ENCODE measurements at regions not wholly inside any gene's neighbourhood (a gene's known extent, or its start where the extent isn't known, plus 50 kb on each side); places are given as distances from the start of the nearest gene placed in this dataset.
"Not testable (repeated sequence)": the region's sequence is repeated elsewhere in the genome, so short reads cannot be mapped to it uniquely, and the experiment has no call there.

DNA sequence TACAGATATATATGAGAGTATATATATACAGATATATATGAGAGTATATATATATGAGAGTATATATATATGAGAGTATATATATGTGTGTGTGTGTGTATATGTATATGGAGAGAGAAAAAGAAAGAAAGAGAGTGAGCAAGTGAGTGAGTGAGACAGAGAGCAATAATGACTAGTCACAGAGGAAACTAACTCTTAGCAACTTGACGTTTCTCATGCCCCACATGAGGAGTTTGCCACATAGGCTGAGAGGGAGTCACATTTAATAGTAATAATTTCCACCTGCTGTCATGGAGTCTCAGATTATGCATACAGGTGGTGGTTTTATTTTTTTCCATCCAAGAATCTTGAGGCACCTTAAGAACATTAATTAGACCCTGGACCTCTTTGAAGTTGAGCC lies 199.9 kb downstream of the GATA3 start:
- TF ChIP-seq GATA1 (IDR thresholded peaks at IDR 0.05; ENCODE audit: low read depth, low read length) (no peak), POLR2A (IDR thresholded peaks at IDR 0.05; ENCODE audit: low read length) (no peak)
- DNase-seq: no peak

DNA sequence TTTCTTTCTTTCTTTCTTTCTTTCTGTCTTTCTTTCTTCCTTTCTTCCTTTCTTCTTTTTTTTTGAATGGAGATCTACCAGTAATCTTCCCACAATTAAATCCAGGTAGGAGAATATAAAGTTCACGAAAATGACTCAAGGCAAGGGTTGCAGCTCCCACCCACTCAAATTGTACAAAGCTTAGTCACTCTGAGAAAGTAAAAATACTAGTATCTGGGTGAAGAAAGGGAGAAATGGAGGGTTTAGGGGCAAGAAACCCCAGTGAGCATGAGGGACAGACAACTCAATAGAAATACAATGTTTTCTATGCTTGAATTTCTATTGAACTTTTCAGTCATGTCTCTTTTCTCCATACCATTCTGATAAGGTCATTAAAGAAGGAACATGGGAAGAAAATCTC lies 200.8 kb downstream of the GATA3 start:
- no peak for DNase-seq
- TF ChIP-seq POLR2A (IDR thresholded peaks at IDR 0.05; ENCODE audit: low read length) (no peak), GATA1 (IDR thresholded peaks at IDR 0.05; ENCODE audit: low read depth, low read length) (no peak)

- DNase-seq: no peak
- no peak for TF ChIP-seq POLR2A (IDR thresholded peaks at IDR 0.05; ENCODE audit: low read length)
- no peak for TF ChIP-seq GATA1 (IDR thresholded peaks at IDR 0.05; ENCODE audit: low read depth, low read length)
These were observed 206.2 kb downstream of the GATA3 start for GRCh38 chr10:8260645-8261044.

GRCh38 chr10:8262317-8262716 lies 207.8 kb downstream of the GATA3 start:
- TF ChIP-seq POLR2A (IDR thresholded peaks at IDR 0.05; ENCODE audit: low read length) (no peak), GATA1 (IDR thresholded peaks at IDR 0.05; ENCODE audit: low read depth, low read length) (no peak)
- no peak for DNase-seq

- no peak for TF ChIP-seq GATA1 (IDR thresholded peaks at IDR 0.05; ENCODE audit: low read depth, low read length)
- TF ChIP-seq POLR2A (IDR thresholded peaks at IDR 0.05; ENCODE audit: low read length): no peak
- DNase-seq: no peak
These were observed 215.5 kb downstream of the GATA3 start for GRCh38 chr10:8269976-8270375.

DNA sequence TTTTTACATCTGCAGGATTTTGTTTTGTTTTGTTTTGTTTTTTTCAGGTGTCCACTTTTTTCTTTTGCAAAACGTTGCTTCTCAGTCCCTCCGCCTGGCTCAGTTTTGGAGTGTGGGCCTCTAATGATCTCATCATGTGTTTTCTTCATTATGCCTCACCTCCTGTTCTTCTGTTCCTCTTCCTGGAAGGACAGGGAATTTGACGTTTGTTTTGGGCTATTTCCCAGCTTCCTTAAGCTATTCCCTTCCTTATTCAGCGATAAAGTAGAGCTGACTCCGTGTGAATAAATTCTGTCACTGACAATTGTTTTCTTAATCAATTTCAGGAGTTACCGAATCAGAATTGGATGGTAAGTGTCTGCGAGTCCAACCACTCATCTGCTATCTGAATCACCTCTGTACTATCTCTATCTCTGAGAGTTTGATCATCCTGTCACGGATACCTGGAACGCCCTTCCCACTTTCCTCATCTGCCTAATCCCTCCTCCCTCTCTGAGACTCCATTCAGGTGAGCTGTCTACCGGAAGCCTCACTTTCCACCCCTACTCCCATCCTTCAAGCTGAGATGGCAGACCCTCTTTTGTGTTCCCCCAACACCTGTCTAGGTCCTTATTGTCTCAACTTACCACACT lies 218.4 kb downstream of the GATA3 start:
- no peak for TF ChIP-seq GATA1 (IDR thresholded peaks at IDR 0.05; ENCODE audit: low read depth, low read length)
- no peak for TF ChIP-seq POLR2A (IDR thresholded peaks at IDR 0.05; ENCODE audit: low read length)
- no peak for DNase-seq

- no peak for DNase-seq
- no peak for TF ChIP-seq GATA1 (IDR thresholded peaks at IDR 0.05; ENCODE audit: low read depth, low read length)
- no peak for TF ChIP-seq POLR2A (IDR thresholded peaks at IDR 0.05; ENCODE audit: low read length)
These were observed 219.3 kb downstream of the GATA3 start for GRCh38 chr10:8273749-8274148.

GRCh38 chr10:8275911-8276310 lies 221.4 kb downstream of the GATA3 start:
- no peak for TF ChIP-seq POLR2A (IDR thresholded peaks at IDR 0.05; ENCODE audit: low read length)
- TF ChIP-seq GATA1 (IDR thresholded peaks at IDR 0.05; ENCODE audit: low read depth, low read length): no peak
- DNase-seq: no peak

DNA sequence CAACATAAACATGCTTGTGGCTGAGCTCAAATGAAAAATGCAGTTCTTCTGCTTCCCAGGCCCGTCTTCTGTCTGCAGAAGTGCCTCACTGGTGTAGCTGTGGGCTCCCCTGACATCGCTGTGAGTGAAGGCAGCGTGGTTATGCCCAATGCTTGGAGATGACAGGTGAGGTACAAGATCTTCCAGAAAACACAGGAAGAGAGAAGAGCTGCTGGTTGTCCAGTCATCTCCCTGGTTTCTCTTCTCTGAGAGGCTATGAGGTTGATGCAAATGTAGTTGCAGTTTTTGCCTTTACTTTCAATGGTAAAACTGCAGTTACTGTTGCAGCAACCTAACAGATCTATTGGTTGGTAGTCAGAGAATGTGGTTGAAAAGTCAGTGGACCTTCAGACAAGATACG lies 223.6 kb downstream of the GATA3 start:
- no peak for TF ChIP-seq GATA1 (IDR thresholded peaks at IDR 0.05; ENCODE audit: low read depth, low read length)
- no peak for TF ChIP-seq POLR2A (IDR thresholded peaks at IDR 0.05; ENCODE audit: low read length)
- no peak for DNase-seq

DNA sequence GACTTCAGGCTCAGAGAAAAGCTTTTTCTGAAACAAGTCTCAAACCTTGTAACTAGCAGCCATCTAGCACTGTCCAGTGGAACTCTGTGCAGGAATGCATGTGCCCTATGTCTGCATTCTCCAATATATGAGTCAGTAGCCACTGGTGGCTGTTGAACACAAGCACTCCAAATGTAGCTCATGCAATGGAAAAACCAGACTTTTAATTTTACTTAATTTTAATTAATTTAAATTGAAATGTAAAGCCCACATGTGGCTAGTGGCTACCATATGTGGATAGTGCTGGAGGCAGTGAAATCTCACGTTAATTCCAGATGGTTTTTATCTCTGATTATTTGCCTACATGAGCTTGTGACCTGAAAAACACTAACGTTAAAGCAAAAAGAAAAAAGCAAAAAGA lies 225.1 kb downstream of the GATA3 start:
- DNase-seq: no peak

DNA sequence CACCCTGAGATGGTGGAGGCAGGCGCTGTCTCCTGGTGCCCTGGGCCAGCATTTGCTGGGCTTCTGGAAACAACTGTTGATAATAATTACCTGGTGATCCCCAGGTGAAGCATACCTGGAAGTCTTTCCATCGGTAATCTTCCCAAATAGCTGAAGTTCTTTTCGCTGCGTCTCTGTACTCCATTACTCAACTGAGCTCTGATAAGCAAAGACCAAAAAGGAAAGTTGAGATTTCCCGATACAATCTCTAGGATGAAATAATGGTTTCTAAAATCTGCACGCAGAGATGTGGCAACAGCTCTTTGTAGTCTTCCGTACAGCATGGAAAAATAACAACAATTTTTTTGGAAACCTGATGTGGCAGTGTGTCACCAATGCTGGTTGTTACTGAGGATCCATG lies 226.5 kb downstream of the GATA3 start:
- no peak for DNase-seq
- TF ChIP-seq GATA1 (IDR thresholded peaks at IDR 0.05; ENCODE audit: low read depth, low read length) (no peak), POLR2A (IDR thresholded peaks at IDR 0.05; ENCODE audit: low read length) (no peak)

More for the DNA sequence above, 225.1 kb downstream of the GATA3 start:
- TF ChIP-seq GATA1 (IDR thresholded peaks at IDR 0.05; ENCODE audit: low read depth, low read length) (no peak), POLR2A (IDR thresholded peaks at IDR 0.05; ENCODE audit: low read length) (no peak)

- DNase-seq: no peak
- TF ChIP-seq POLR2A (IDR thresholded peaks at IDR 0.05; ENCODE audit: low read length) (no peak), GATA1 (IDR thresholded peaks at IDR 0.05; ENCODE audit: low read depth, low read length) (no peak)
These were observed 227.9 kb downstream of the GATA3 start for GRCh38 chr10:8282340-8282739.

DNA sequence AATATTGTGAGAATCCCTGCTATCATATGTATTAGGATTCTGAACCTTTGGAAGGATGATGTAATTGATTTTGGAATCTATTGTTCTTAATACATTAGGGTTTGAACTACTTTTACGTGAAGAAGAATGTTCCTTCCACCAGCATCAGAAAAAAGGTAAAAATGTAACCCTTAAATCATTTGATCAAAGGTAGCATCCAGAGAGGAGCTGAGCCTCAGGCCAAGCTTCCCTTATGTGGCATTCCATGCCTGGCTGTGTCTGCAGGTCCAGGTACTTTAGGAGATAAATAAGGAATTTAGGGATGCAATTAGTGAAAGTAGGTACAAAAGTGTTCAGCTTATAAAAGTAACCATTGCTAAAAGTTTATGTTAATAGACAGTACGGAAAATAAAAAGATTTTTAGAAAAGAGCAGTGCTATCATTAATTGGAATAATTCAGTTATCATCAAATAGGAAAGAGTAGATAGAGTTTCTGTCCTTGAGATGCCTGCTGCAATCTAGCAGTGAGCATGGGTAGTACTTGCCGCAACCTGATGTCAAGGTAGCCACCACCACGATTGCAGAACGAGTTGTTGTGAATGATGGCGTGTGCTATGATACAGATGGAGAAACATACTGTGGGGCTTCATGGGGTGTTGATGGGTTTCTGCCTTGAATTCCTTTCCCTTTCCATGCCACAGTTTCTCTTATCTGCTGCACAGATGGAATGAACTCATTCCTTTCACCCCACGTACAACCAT lies 228.8 kb downstream of the GATA3 start:
- TF ChIP-seq POLR2A (IDR thresholded peaks at IDR 0.05; ENCODE audit: low read length): no peak
- no peak for TF ChIP-seq GATA1 (IDR thresholded peaks at IDR 0.05; ENCODE audit: low read depth, low read length)
- no peak for DNase-seq

DNA sequence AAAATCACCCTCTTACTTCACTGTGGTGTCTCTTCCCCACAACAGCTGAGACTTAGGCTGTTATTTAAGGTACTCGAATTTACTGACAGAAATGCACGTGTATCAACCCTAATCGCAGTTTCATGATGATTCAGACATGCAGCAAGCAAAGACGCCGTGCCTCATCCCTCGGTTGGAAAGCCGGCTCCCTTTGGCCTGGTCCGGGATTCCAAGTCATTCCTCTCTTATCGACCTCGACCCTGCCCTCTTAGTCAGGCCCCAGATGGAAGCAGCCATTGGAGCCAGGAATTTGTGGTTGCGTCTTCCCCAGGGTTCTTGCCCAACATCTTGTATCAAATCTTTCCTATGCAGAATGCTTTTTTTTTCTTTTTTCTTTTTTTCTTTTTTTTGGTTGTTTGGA lies 229.5 kb downstream of the GATA3 start:
- no peak for DNase-seq
- TF ChIP-seq GATA1 (IDR thresholded peaks at IDR 0.05; ENCODE audit: low read depth, low read length) (no peak), POLR2A (IDR thresholded peaks at IDR 0.05; ENCODE audit: low read length) (no peak)

DNA sequence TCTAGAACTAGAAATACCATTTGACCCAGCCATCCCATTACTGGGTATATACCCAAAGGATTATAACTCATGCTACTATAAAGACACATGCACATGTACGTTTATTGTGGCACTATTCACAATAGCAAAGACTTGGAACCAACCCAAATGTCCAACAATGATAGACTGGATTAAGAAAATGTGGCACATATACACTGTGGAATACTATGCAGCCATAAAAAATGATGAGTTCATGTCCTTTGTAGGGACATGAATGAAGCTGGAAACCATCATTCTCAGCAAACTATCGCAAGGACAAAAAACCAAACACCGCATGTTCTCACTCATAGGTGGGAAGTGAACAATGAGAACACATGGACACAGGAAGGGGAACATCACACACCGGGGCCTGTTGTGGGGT lies 231.5 kb downstream of the GATA3 start:
- not testable (repeated sequence) for DNase-seq
